Epithelial cell of proximal tubule (primary cell): ENCODE measurements at regions not wholly inside any gene's neighbourhood (a gene's known extent, or its start where the extent isn't known, plus 50 kb on each side); places are given as distances from the start of the nearest gene placed in this dataset.
"Not testable (repeated sequence)": the region's sequence is repeated elsewhere in the genome, so short reads cannot be mapped to it uniquely, and the experiment has no call there.

Source experiments
- DNase-seq: peaks from one replicate; pipeline ENCODE4 v3.0.0-alpha.2; 2011; ENCODE audit warnings: low read depth
- H3K4me3 ChIP-seq: 2 replicates; pipeline ENCODE4 v1.5.1; 2011; ENCODE audit warnings: low read depth, mild to moderate bottlenecking, low read length
- TF ChIP-seq, protein P1 (sequence below): conservative IDR thresholded peaks from 2 replicates; pipeline ENCODE4 v1.5.1; 2012; ENCODE audit warnings: low read depth, mild to moderate bottlenecking, low read length

DNA sequence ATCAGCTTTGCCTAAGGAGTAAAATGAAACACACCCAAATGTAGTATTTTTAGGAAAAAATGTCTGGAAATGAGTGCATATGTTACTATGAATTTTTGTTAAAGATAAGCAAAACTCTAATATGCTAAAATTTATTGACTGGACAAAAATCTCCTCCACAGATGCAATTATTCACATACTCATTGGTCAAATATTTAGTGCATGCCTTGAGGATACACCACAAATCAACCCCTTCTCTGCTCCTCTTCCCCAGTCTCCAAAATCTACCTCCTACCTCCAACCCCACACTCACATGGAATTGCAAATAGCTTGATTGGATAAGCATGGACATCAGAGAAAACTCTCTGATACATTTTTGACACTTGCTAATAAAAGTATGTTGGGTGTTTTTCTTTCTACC lies 95.6 kb upstream of the CDC42EP3 start:
- TF ChIP-seq, protein P1, sequence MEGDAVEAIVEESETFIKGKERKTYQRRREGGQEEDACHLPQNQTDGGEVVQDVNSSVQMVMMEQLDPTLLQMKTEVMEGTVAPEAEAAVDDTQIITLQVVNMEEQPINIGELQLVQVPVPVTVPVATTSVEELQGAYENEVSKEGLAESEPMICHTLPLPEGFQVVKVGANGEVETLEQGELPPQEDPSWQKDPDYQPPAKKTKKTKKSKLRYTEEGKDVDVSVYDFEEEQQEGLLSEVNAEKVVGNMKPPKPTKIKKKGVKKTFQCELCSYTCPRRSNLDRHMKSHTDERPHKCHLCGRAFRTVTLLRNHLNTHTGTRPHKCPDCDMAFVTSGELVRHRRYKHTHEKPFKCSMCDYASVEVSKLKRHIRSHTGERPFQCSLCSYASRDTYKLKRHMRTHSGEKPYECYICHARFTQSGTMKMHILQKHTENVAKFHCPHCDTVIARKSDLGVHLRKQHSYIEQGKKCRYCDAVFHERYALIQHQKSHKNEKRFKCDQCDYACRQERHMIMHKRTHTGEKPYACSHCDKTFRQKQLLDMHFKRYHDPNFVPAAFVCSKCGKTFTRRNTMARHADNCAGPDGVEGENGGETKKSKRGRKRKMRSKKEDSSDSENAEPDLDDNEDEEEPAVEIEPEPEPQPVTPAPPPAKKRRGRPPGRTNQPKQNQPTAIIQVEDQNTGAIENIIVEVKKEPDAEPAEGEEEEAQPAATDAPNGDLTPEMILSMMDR: no peak
- H3K4me3 ChIP-seq: no peak overlapping the region
- no peak for DNase-seq

DNA sequence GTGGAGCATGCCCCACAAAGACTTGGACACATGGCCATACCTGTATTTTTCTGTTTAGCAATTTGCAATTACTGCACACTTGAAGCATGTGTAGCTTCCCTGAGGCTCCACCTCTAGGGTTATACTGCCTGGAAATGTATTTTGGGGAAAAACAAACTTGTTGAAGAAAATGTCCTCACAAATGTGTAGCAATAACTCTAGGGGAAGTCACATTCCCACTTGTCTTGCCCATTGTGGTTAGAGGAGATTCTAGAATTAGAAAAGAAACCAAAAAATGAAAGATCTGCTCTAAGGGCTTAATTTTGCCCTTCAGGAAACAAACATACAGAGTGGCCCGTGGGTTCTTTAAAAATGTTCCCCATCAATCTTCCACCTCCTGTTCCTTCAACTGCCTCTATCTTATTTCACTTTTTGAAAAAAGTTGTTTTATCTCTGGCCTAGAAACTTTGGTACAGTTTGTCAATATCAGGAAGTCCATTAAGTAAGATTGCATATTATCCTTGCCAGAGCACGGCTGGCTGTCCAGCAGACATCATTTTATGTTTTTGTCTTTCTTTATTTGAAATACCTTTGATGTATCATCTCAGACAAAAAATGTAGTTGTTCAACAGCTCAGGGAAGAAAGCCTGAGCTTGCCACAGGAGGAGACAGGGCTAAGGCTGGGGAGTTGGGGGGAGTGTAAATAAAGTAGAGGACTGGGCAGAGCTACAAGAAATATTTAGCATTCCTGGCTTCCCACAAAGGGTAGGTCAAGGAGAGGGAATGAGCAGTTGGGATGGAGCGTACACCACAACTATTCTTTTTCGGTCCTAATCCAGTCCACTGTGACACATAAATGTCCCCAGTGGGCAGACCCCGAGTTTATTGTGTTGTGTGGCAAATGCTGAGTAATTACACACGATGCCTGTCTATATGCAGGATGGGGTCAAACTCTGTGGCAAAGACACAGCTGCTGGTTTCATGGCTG lies 96.8 kb upstream of the CDC42EP3 start:
- TF ChIP-seq, protein P1: no peak
- peak; percentile 33 for DNase-seq
- H3K4me3 ChIP-seq: no peak overlapping the region

DNA sequence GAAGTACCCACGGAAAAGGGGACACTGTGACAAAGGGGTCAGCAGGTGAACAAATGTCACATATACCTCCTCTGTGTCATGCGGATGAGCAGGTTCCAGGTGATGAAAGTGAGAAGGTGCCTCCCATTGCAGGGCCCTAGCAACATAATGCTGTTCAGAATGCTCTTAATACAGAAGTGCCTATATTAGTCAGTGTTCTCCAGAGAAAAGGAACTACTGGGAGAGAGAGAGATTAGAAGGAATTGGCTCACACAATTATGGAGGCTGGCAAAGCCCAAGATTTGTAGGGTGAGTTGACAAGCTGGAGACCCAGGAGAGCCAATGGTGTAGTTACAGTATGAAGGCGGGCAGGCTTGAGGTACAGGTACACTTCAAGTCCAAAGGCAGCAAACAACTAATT lies 98.1 kb upstream of the CDC42EP3 start:
- TF ChIP-seq, protein P1: no peak
- H3K4me3 ChIP-seq: no peak overlapping the region
- no peak for DNase-seq

DNA sequence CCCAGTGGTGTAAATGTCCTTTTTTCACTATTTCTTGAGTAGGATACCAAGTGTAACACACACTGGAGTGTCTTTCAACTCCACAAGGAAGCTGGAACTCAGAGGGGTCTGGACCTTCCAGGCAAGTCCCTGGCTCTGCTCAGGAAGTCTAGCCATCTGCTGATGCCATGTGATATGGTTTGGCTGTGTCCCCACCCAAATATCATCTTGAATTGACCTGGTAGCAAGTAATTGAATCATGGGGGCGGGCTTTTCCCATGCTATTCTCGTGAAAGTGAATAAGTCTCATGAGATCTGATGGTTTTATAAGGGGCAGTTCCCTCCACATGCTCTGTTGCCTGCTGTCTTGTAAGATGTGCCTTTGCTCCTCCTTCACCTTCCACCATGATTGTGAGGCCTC lies 99.4 kb upstream of the CDC42EP3 start:
- DNase-seq: no peak
- TF ChIP-seq, protein P1: no peak
- H3K4me3 ChIP-seq: no peak overlapping the region

DNA sequence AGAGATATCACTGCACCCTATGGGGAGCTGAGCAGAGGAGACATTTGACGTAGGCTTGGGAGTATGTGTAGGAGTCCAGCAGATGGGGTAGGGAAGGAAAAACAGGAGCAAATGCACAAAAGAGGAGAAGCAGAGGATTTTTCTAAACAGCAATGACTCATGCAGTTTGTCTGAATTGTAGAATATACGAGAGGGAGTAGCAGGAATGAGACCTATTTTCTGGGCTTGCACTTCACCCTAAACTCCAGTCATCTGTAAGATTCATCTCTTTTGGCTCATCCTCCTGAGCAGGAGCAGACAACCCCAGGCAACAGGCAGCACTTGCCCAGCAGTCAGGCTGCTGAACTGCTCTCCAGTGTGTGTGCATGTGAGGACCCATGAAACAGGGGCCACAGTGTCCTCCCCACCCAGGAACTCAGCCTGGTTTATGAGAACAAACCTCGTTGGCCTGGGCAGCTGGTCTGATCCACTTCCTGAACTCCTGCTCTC lies 100.2 kb upstream of the CDC42EP3 start:
- H3K4me3 ChIP-seq: no peak overlapping the region
- TF ChIP-seq, protein P1: no peak
- no peak for DNase-seq

DNA sequence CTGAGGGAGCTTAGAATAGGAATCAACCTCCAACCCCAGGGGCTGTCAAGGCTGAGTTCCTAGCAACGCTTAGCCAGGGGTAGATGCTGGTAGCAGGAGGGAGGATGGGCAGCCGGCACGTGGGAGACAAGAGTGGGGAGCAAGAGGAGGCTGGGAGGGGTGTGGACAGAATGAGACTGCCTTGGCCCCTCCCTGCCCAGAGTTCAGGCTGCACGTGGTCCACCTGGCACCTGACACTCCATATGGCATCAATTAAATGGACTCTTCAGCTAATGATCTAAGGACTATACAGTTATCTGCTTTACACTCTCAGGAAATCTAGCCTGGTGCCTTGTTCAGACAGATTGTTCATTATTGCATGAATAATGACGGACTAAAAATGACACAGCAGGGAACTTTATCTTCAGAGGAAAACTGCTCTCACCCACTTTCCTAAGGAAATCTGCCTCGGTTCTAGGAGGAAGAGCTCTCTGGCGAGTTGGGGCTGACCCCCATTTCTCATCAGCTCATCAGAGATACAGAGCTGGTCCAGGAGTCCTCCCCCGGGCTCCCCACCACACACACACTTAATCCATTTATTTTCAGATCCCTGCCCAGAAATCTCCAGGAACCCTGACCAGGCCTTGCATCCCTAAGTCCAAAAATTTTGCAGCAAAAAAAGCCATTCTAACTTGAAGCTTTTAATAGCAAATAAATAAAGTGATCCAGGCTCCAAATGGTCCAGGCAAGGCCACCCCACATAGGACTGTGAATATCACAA lies 102.1 kb upstream of the CDC42EP3 start:
- H3K4me3 ChIP-seq: no peak overlapping the region
- TF ChIP-seq, protein P1: no peak
- DNase-seq: no peak

DNA sequence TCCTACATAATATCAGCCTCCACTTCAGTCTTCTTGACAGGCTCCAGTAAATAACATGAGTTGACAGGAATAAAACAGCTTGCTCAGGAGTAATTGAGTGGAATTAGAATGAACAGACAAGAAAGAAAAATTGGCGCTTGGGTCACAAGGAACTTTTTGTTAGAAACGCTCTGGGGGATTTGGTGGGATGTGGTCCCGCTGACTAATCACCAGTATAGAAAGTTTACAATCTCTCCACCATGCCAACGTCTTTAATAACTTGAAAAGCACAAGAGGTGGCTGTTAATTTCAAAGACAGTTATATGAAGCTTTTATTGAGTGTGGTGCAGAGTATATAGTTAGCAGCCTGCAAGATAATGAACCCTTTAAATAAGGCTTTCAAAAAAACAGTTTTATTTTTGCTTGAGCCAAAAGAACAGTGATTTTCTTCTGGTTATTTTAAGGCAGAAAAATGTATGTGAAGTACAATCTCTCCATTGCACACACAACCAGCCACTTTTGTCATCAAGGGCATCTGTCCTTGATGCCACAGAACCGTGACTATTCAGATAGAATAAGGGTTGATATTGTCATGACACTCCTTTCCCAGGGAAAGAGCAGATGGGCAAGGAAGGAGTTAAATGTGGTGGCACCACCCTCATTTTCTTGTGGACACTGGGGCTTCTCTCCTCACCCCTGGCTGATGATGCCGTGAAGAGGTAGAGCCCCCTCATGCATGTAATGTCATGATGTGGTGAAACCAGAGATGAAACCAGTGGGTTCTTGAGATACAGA lies 102.9 kb upstream of the CDC42EP3 start:
- H3K4me3 ChIP-seq, DNase-seq: not testable (repeated sequence)
